Activated B cell treated with CpG ODN at 0.5 μM for 24 hours (primary cell): ENCODE measurements at regions not wholly inside any gene's neighbourhood (a gene's known extent, or its start where the extent isn't known, plus 50 kb on each side); places are given as distances from the start of the nearest gene placed in this dataset.

Experiments
- ATAC-seq: fragments of 200-7000 bp; cut with Tn5 transposase; one replicate; pipeline ENCODE4 v1.10.0; 2021; ENCODE audit warnings: low read depth, mild to moderate bottlenecking, moderate library complexity
- CTCF ChIA-PET: fragments of 350-600 bp; sonication (Branson Sonifier 250); formaldehyde crosslinking; loops from one replicate; lab custom pipeline; 2021; ENCODE audit warnings: antibody characterized with exemption; lab: Charles Lee
- POLR2A ChIA-PET: fragments of 350-600 bp; sonication (Branson Sonifier 250); formaldehyde crosslinking; loops from one replicate; lab custom pipeline; 2021; ENCODE audit warnings: antibody characterized with exemption; lab: Charles Lee
- DNase-seq: peaks from one replicate; pipeline ENCODE4 v3.0.0; 2022
- H3K27ac Mint-ChIP-seq: one replicate; pipeline ENCODE4 v1.8.0; 2020; ENCODE audit warnings: mixed read lengths
- H3K27me3 Mint-ChIP-seq: one replicate; pipeline ENCODE4 v1.8.0; 2021; ENCODE audit warnings: mixed read lengths
- H3K36me3 Mint-ChIP-seq: one replicate; pipeline ENCODE4 v1.8.0; 2021; ENCODE audit warnings: low read depth, mixed read lengths
- H3K4me1 Mint-ChIP-seq: one replicate; pipeline ENCODE4 v1.8.0; 2021; ENCODE audit warnings: mixed read lengths
- H3K4me3 Mint-ChIP-seq: one replicate; pipeline ENCODE4 v1.8.0; 2020; ENCODE audit warnings: mild to moderate bottlenecking, mixed read lengths
- H3K9me3 Mint-ChIP-seq: one replicate; pipeline ENCODE4 v1.8.0; 2020; ENCODE audit warnings: mixed read lengths
- CTCF ChIP-seq: fragments of 200-600 bp; IDR thresholded peaks from one replicate; pipeline ENCODE4 v1.8.0; 2022; ENCODE audit warnings: antibody characterized with exemption, mild to moderate bottlenecking
- intact Hi-C: fragments of 100-400 bp; cut with micrococcal nuclease; formaldehyde crosslinking; loops from one replicate; pipeline ENCODE4 v1.15.1; 2024

- Mint-ChIP-seq H3K9me3 (no peaks in the 10 kb centered on the region), H3K27ac (no peak overlapping the region)
- TF ChIP-seq CTCF = no peak
These were observed 195.7 kb downstream of the SPTSSA start for GRCh38 chr14:34266344-34266743.

GRCh38 chr14:34262127-34262910 lies 199.7 kb downstream of the SPTSSA start:
- Mint-ChIP-seq H3K27me3 (peaks cover 5% of the 10 kb centered on the region), H3K4me3 (no peak overlapping the region), H3K4me1 (no peaks in the 10 kb centered on the region), H3K9me3 (no peaks in the 10 kb centered on the region), H3K27ac (no peak overlapping the region), H3K36me3 (no peaks in the 10 kb centered on the region)
- no peak for DNase-seq
- POLR2A ChIA-PET = no interaction called here
- no peak for TF ChIP-seq CTCF
- CTCF ChIA-PET = no interaction called here
- intact Hi-C loops = no loop called here
- ATAC-seq = no peak

More at GRCh38 chr14:34266344-34266743, 195.7 kb downstream of the SPTSSA start:
- intact Hi-C loops = no loop called here
- Mint-ChIP-seq H3K36me3 (no peaks in the 10 kb centered on the region), H3K4me3 (no peak overlapping the region), H3K4me1 (no peaks in the 10 kb centered on the region), H3K27me3 (peaks cover 8% of the 10 kb centered on the region)
- CTCF ChIA-PET = no interaction called here
- no peak for DNase-seq
- POLR2A ChIA-PET = no interaction called here
- ATAC-seq = no peak

- no peak for TF ChIP-seq CTCF
- DNase-seq (no peak), ATAC-seq (no peak)
- H3K4me1 Mint-ChIP-seq = no peaks in the 10 kb centered on the region
- intact Hi-C loops = no loop called here
- peaks cover 2% of the 10 kb centered on the region for H3K27me3 Mint-ChIP-seq
- H3K36me3 Mint-ChIP-seq = no peaks in the 10 kb centered on the region
- no peak overlapping the region for H3K4me3 Mint-ChIP-seq
- ChIA-PET POLR2A (no interaction called here), CTCF (no interaction called here)
- no peak overlapping the region for H3K27ac Mint-ChIP-seq
- no peaks in the 10 kb centered on the region for H3K9me3 Mint-ChIP-seq
These were observed 202.0 kb downstream of the SPTSSA start for GRCh38 chr14:34259996-34260395.

- H3K4me1 Mint-ChIP-seq = no peaks in the 10 kb centered on the region
- intact Hi-C loops = no loop called here
- ChIA-PET POLR2A (no interaction called here), CTCF (no interaction called here)
- H3K27me3 Mint-ChIP-seq = peaks cover 2% of the 10 kb centered on the region
- ATAC-seq (no peak), DNase-seq (no peak)
- H3K4me3 Mint-ChIP-seq = no peak overlapping the region
- no peaks in the 10 kb centered on the region for H3K36me3 Mint-ChIP-seq
- TF ChIP-seq CTCF = no peak
- H3K9me3 Mint-ChIP-seq = no peaks in the 10 kb centered on the region
- no peak overlapping the region for H3K27ac Mint-ChIP-seq
These were observed 203.7 kb downstream of the SPTSSA start for GRCh38 chr14:34258318-34258717.

GRCh38 chr14:34257505-34257904 lies 204.5 kb downstream of the SPTSSA start:
- POLR2A ChIA-PET = no interaction called here
- TF ChIP-seq CTCF = no peak
- Mint-ChIP-seq H3K27ac (no peak overlapping the region), H3K4me3 (no peak overlapping the region), H3K36me3 (no peaks in the 10 kb centered on the region), H3K4me1 (no peaks in the 10 kb centered on the region), H3K9me3 (no peaks in the 10 kb centered on the region), H3K27me3 (peaks cover 2% of the 10 kb centered on the region)
- DNase-seq = no peak
- no peak for ATAC-seq
- CTCF ChIA-PET = no interaction called here
- intact Hi-C loops = no loop called here
